Lung (tissue), 11 donors: ENCODE measurements at regions not wholly inside any gene's neighbourhood (a gene's known extent, or its start where the extent isn't known, plus 50 kb on each side); places are given as distances from the start of the nearest gene placed in this dataset.

ENCODE experiments used
- ATAC-seq: fragments of 200-7000 bp; cut with Tn5 transposase; one replicate; pipeline ENCODE4 v1.9.1; 2020; ENCODE audit warnings: moderate number of reproducible peaks; ENCODE audit not compliant: insufficient read depth, low FRiP score
- DNase-seq, 3 donors: peaks; one replicate each; pipeline ENCODE4 v3.0.0-alpha.2; 2013 to 2017
- H3K27ac ChIP-seq, 2 donors: one replicate each; pipeline ENCODE4 v1.5.1; 2013; ENCODE audit warnings: mild to moderate bottlenecking in 2 of 2, moderate library complexity in 2 of 2, control low read depth in 1 of 2, inconsistent platforms in 1 of 2, low read depth in 1 of 2, low read length in 1 of 2
- H3K27me3 ChIP-seq, 3 donors: one replicate each; pipeline ENCODE4 v1.5.1; 2013; ENCODE audit warnings: low read length in 2 of 3; ENCODE audit not compliant: control insufficient read depth in 3 of 3, insufficient read depth in 3 of 3
- H3K36me3 ChIP-seq, 4 donors: one replicate each; pipeline ENCODE4 v1.5.1; 2013; ENCODE audit warnings: low read length in 4 of 4, mild to moderate bottlenecking in 1 of 4, moderate library complexity in 1 of 4; ENCODE audit not compliant: control insufficient read depth in 4 of 4, insufficient read depth in 4 of 4
- H3K4me1 ChIP-seq, 5 donors: one replicate each; pipeline ENCODE4 v1.5.1; 2013; ENCODE audit warnings: low read length in 5 of 5, mild to moderate bottlenecking in 2 of 5, moderate library complexity in 1 of 5; ENCODE audit not compliant: control insufficient read depth in 5 of 5, insufficient read depth in 5 of 5
- H3K4me3 ChIP-seq: one replicate; pipeline ENCODE4 v1.5.1; 2013; ENCODE audit warnings: mild to moderate bottlenecking, control low read depth, moderate library complexity
- H3K9ac ChIP-seq, 2 donors: one replicate each; pipeline ENCODE4 v1.5.1; 2013; ENCODE audit warnings: low read length in 2 of 2, control low read depth in 1 of 2; ENCODE audit not compliant: insufficient read depth in 1 of 2
- H3K9me3 ChIP-seq, 4 donors: one replicate each; pipeline ENCODE4 v1.5.1; 2013; ENCODE audit warnings: low read length in 3 of 4, mild to moderate bottlenecking in 1 of 4, moderate library complexity in 1 of 4; ENCODE audit not compliant: control insufficient read depth in 4 of 4, insufficient read depth in 3 of 4
- CTCF ChIP-seq: IDR thresholded peaks from 2 replicates; pipeline ENCODE4 v1.5.1; 2012; ENCODE audit warnings: mild to moderate bottlenecking; ENCODE audit errors: control extremely low read depth, extremely low read depth
- WGBS, 2 donors: extraction: QIAGEN DNeasy Blood & Tissue Kit; methylation state at CpG; one replicate each; pipeline ENCODE4 v1.1.7; 2013; 5-methylcytosine and 5-hydroxymethylcytosine counted together
- donor health status: control.
- donor health status: control.
- donor health status: Bipolar disorder and iron deficiency.
- donor health status: healthy.
- donor health status: DM: yes; HTN: yes; CAD: no.

- Histone ChIP-seq H3K27me3 (no peaks in the 10 kb centered on the region), H3K36me3 (no peaks in the 10 kb centered on the region), H3K4me1 (no peaks in the 10 kb centered on the region), H3K27ac (no peak overlapping the region), H3K9ac (no peak overlapping the region), H3K9me3 (no peaks in the 10 kb centered on the region), H3K4me3 (no peak overlapping the region)
- 54 to 66% methylated on average over 2 of the region's 2 CpGs for WGBS, 2 donors
- no peak for DNase-seq
- no peak for ATAC-seq
- no peak for TF ChIP-seq CTCF
These were observed 921.6 kb upstream of the PCDH20 start for GRCh38 chr13:62337109-62337880.

- Histone ChIP-seq H3K4me3 (no peak overlapping the region), H3K4me1 (no peaks in the 10 kb centered on the region), H3K9me3 (no peaks in the 10 kb centered on the region), H3K27me3 (no peaks in the 10 kb centered on the region), H3K36me3 (no peaks in the 10 kb centered on the region), H3K9ac (no peak overlapping the region), H3K27ac (no peak overlapping the region)
- DNase-seq (no peak), ATAC-seq (no peak)
- 52 to 74% methylated on average over 1 of the region's 1 CpG for WGBS, 2 donors
- no peak for TF ChIP-seq CTCF
These were observed 920.9 kb upstream of the PCDH20 start for GRCh38 chr13:62336507-62336906.

- H3K4me1 ChIP-seq: no peaks in the 10 kb centered on the region
- no peaks in the 10 kb centered on the region for H3K9me3 ChIP-seq
- WGBS, 2 donors: 96 to 97% methylated on average over 15 of the region's 15 CpGs
- no peak for TF ChIP-seq CTCF
- no peaks in the 10 kb centered on the region for H3K36me3 ChIP-seq
- no peak overlapping the region for H3K4me3 ChIP-seq
- no peak overlapping the region for H3K27ac ChIP-seq
- ATAC-seq: no peak
- H3K9ac ChIP-seq: no peak overlapping the region
- DNase-seq: no peak
- H3K27me3 ChIP-seq: no peaks in the 10 kb centered on the region
These were observed 917.8 kb upstream of the PCDH20 start for GRCh38 chr13:62333466-62333865.

GRCh38 chr13:62331384-62331783, 915.7 kb upstream of the PCDH20 start:
- Histone ChIP-seq H3K4me1 (no peaks in the 10 kb centered on the region), H3K36me3 (no peaks in the 10 kb centered on the region), H3K9me3 (peaks cover 0 to 2% (median 0%) of the 10 kb centered on the region in 4 donors), H3K27me3 (no peaks in the 10 kb centered on the region), H3K4me3 (no peak overlapping the region), H3K9ac (no peak overlapping the region), H3K27ac (no peak overlapping the region)
- ATAC-seq (no peak), DNase-seq (no peak)
- WGBS, 2 donors: 81 to 83% methylated on average over 2 of the region's 2 CpGs
- TF ChIP-seq CTCF: no peak
